ENCODE measurements at regions not wholly inside any gene's neighbourhood (a gene's known extent, or its start where the extent isn't known, plus 50 kb on each side); places are given as distances from the start of the nearest gene placed in this dataset.

- H3K36me3 Mint-ChIP-seq (ENCODE audit: insufficient read depth in 1 of 3, low read depth in 3 of 3), result no peaks in the 10 kb centered on the region; a peak in 1 of 7 replicates
- no peak overlapping the region for H3K27ac ChIP-seq (ENCODE audit: insufficient read length, low read depth, low read length)
Measured at GRCh38 chr10:3945026-3945425, 160.0 kb upstream of the KLF6 start.

More at GRCh38 chr10:3945026-3945425, 160.0 kb upstream of the KLF6 start:
- Histone ChIP-seq H4K20me1 (ENCODE audit: control insufficient read depth, insufficient read depth, insufficient read length) (no peaks in the 10 kb centered on the region), H3T11ph (ENCODE audit: low read length) (no peak overlapping the region), H3K4me2 (ENCODE audit: insufficient read depth, insufficient read length, low read length) (no peak overlapping the region), H3K18ac (ENCODE audit: insufficient read length, low read depth, low read length) (no peak overlapping the region), H3K23ac (ENCODE audit: insufficient read length, low read depth, low read length) (no peak overlapping the region), H2BK15ac (ENCODE audit: low read depth, low read length) (no peak overlapping the region), H3K14ac (ENCODE audit: insufficient read depth, low read length) (no peak overlapping the region), H3K9me3 (ENCODE audit: control insufficient read depth, low read depth, low read length) (no peaks in the 10 kb centered on the region), H4K8ac (replicated peaks; ENCODE audit: insufficient read length, low read depth, low read length) (no peak overlapping the region), H2BK5ac (ENCODE audit: insufficient read length, low read length) (no peak overlapping the region), H4K91ac (ENCODE audit: insufficient read length, low read depth, low read length) (no peak overlapping the region), H3K79me2 (ENCODE audit: insufficient read depth, low read length) (no peaks in the 10 kb centered on the region), H3K4me1 (ENCODE audit: insufficient read depth, low read length) (no peaks in the 10 kb centered on the region), H2BK20ac (ENCODE audit: low read depth, low read length, poor library complexity, severe bottlenecking) (no peak overlapping the region), H3K27me3 (ENCODE audit: insufficient read depth, low read length) (no peaks in the 10 kb centered on the region), H3K56ac (ENCODE audit: insufficient read length, low read depth, low read length) (no peak overlapping the region), H2AFZ (ENCODE audit: low read length) (no peak overlapping the region), H4K5ac (ENCODE audit: insufficient read length, low read depth, low read length) (no peak overlapping the region), H3K23me2 (ENCODE audit: insufficient read length, low read depth, low read length, poor library complexity, severe bottlenecking) (no peaks in the 10 kb centered on the region), H3K9ac (ENCODE audit: extremely low read depth, insufficient read length, low read length) (no peak overlapping the region), H2AK5ac (ENCODE audit: insufficient read length, low read length) (no peak overlapping the region), H3K79me1 (ENCODE audit: insufficient read depth, low read depth, low read length, poor library complexity, severe bottlenecking) (no peaks in the 10 kb centered on the region), H2BK120ac (ENCODE audit: low read depth, low read length, poor library complexity, severe bottlenecking) (no peak overlapping the region), H2BK12ac (ENCODE audit: insufficient read length, low read depth, low read length) (no peak overlapping the region), H3K4ac (ENCODE audit: low read depth, low read length) (no peak overlapping the region)
- Mint-ChIP-seq H3K27ac (no peak overlapping the region), H3K9me3 (no peaks in the 10 kb centered on the region; a peak in 1 of 5 replicates), H3K4me1 (peaks cover 16 to 21% of the 10 kb centered on the region in 2 experiments), H3K4me3 (no peak overlapping the region), H3K27me3 (ENCODE audit: low read depth) (no peaks in the 10 kb centered on the region; the same call in 1 of the 2 replicates)
- TF ChIP-seq, protein P1, sequence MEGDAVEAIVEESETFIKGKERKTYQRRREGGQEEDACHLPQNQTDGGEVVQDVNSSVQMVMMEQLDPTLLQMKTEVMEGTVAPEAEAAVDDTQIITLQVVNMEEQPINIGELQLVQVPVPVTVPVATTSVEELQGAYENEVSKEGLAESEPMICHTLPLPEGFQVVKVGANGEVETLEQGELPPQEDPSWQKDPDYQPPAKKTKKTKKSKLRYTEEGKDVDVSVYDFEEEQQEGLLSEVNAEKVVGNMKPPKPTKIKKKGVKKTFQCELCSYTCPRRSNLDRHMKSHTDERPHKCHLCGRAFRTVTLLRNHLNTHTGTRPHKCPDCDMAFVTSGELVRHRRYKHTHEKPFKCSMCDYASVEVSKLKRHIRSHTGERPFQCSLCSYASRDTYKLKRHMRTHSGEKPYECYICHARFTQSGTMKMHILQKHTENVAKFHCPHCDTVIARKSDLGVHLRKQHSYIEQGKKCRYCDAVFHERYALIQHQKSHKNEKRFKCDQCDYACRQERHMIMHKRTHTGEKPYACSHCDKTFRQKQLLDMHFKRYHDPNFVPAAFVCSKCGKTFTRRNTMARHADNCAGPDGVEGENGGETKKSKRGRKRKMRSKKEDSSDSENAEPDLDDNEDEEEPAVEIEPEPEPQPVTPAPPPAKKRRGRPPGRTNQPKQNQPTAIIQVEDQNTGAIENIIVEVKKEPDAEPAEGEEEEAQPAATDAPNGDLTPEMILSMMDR (conservative IDR thresholded peaks at IDR 0.05), result no peak
- WGBS (ENCODE audit: extremely low coverage, insufficient read length, low lambda C conversion rate), result no CpG with 5 or more reads among the region's 5 CpGs
- DNase-seq, result no peak
